ENCODE measurements at regions not wholly inside any gene's neighbourhood (a gene's known extent, or its start where the extent isn't known, plus 50 kb on each side); places are given as distances from the start of the nearest gene placed in this dataset.

DNA sequence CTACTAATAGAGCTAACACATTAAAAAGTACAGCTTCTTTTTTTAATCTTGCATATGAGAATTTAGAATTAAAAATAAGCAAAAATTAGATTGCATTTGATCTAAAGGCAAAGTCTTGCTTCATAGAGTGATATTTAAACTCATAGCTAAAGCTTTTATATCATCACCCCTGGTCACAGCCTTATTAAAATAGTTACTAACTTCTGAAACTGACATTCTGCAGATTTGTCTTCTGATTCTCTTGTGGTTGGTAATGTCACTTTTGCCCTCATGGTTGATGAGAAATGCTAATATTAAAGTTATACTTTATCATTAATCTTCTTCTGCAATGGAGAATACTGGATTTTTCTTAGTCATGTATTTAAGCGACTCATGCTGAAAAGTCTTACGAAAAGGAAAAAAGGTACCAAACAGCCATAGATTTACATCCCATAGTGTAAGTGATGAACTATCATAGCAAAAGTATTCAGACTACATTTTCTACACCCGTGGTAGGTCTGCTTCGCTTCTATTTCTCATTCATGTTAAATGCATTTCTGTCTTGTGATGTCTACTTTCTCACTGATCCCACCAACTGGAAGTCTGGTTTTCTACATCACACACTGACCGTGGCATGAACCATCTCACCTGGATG is 330.5 kb upstream of the B3GALT2 start:
- TF ChIP-seq, protein P1, sequence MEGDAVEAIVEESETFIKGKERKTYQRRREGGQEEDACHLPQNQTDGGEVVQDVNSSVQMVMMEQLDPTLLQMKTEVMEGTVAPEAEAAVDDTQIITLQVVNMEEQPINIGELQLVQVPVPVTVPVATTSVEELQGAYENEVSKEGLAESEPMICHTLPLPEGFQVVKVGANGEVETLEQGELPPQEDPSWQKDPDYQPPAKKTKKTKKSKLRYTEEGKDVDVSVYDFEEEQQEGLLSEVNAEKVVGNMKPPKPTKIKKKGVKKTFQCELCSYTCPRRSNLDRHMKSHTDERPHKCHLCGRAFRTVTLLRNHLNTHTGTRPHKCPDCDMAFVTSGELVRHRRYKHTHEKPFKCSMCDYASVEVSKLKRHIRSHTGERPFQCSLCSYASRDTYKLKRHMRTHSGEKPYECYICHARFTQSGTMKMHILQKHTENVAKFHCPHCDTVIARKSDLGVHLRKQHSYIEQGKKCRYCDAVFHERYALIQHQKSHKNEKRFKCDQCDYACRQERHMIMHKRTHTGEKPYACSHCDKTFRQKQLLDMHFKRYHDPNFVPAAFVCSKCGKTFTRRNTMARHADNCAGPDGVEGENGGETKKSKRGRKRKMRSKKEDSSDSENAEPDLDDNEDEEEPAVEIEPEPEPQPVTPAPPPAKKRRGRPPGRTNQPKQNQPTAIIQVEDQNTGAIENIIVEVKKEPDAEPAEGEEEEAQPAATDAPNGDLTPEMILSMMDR (IDR thresholded peaks at IDR 0.05): no peak
- TF ChIP-seq EZH2 (IDR thresholded peaks at IDR 0.05) (no peak), EZH2phosphoT487 (IDR thresholded peaks at IDR 0.05) (no peak)

All from neural progenitor cell (in vitro differentiated cells).